Gastrocnemius medialis (tissue), 4 donors: ENCODE measurements at regions not wholly inside any gene's neighbourhood (a gene's known extent, or its start where the extent isn't known, plus 50 kb on each side); places are given as distances from the start of the nearest gene placed in this dataset.

ENCODE experiments used
- POLR2A ChIP-seq, 2 donors: fragments of 450-650 bp; IDR thresholded peaks; one replicate each; pipeline ENCODE4 v1.6.1; 2017; ENCODE audit warnings: antibody characterized with exemption in 2 of 2, mild to moderate bottlenecking in 2 of 2, moderate library complexity in 2 of 2
- TF ChIP-seq, protein P1 (sequence below), 5 experiments: fragments of 450-650 bp in 3 of 5; fragments of 200-600 bp in 2 of 5; sonication (generic) in 2 of 5; IDR thresholded peaks in 4 of 5; conservative IDR thresholded peaks in 1 of 5; 1 replicate in 4 of 5; 2 replicates in 1 of 5; pipeline ENCODE4 v1.5.1; 2016 to 2019; ENCODE audit warnings: antibody characterized with exemption in 5 of 5, mild to moderate bottlenecking in 3 of 5, moderate library complexity in 3 of 5

DNA sequence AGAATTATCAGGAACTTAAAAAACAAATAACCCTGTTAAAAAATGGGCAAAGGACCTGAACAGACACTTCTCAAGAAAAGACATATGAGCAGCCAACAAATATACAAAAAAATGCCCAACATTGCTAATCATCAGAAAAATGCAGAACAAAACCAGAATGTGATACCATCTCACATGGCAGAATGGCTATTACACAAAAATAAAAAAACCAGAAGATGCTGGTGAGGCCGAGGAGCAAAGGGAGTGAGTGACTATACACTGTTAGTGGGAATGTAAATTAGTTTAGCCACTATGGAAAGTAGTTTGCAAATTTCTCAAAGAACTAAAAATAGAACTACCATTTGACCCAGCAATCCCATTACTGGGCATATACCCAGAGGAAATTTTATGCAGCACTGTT, 95.8 kb upstream of the DSEL start:
- TF ChIP-seq, protein P1, sequence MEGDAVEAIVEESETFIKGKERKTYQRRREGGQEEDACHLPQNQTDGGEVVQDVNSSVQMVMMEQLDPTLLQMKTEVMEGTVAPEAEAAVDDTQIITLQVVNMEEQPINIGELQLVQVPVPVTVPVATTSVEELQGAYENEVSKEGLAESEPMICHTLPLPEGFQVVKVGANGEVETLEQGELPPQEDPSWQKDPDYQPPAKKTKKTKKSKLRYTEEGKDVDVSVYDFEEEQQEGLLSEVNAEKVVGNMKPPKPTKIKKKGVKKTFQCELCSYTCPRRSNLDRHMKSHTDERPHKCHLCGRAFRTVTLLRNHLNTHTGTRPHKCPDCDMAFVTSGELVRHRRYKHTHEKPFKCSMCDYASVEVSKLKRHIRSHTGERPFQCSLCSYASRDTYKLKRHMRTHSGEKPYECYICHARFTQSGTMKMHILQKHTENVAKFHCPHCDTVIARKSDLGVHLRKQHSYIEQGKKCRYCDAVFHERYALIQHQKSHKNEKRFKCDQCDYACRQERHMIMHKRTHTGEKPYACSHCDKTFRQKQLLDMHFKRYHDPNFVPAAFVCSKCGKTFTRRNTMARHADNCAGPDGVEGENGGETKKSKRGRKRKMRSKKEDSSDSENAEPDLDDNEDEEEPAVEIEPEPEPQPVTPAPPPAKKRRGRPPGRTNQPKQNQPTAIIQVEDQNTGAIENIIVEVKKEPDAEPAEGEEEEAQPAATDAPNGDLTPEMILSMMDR (IDR thresholded peaks at IDR 0.05 in 4 of 5, conservative IDR thresholded peaks at IDR 0.05 in 1 of 5), result no peak
- TF ChIP-seq POLR2A (IDR thresholded peaks at IDR 0.05), result no peak
